HG02943 (cell line): ENCODE measurements at regions not wholly inside any gene's neighbourhood (a gene's known extent, or its start where the extent isn't known, plus 50 kb on each side); places are given as distances from the start of the nearest gene placed in this dataset.

ENCODE experiments used
- ATAC-seq: cut with Tn5 transposase; IDR thresholded peaks from one replicate; pipeline ENCODE4 v1.9.1; 2021; ENCODE audit warnings: mild to moderate bottlenecking, low read depth, moderate library complexity; ENCODE audit not compliant: unreplicated experiment

DNA sequence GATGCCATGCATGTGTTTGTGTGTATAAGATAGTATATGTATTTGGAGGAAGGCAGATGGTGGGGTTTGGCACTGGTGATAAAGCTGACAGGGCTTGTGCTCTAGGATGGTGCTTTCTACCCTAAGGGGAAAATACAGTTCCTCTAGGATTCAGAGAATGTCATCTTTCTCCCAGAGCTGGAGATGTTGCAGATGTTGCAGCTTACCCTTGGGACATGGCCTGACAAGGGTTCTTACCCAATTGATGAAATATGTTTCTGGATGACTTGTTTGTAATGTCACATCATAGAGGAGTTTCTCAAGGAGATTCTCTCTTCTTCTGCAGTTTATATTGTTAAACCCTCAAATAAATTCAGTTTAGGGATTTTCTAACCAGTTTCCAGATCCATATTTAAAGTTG, 52.5 kb upstream of the PITX2 start:
- no peak for ATAC-seq

DNA sequence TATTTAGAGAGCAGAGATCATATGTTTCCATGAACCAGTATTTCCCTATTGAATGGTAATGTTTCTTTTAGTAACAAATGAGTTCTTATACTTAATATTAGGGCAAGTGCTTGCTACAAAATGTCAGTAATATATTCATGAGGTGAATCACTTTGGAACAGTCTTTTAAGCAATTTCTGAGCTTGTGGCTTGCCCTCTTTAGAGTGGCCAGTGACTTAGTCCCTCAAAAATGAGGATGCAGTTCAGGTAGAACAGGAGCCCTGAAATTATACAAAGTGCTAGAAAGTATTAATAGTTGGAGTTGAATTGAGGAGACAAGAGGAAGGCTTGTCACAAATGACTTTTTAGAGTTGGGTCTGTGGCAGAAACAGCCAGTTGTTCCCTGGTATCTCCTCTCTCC, 53.4 kb upstream of the PITX2 start:
- ATAC-seq, result no peak

DNA sequence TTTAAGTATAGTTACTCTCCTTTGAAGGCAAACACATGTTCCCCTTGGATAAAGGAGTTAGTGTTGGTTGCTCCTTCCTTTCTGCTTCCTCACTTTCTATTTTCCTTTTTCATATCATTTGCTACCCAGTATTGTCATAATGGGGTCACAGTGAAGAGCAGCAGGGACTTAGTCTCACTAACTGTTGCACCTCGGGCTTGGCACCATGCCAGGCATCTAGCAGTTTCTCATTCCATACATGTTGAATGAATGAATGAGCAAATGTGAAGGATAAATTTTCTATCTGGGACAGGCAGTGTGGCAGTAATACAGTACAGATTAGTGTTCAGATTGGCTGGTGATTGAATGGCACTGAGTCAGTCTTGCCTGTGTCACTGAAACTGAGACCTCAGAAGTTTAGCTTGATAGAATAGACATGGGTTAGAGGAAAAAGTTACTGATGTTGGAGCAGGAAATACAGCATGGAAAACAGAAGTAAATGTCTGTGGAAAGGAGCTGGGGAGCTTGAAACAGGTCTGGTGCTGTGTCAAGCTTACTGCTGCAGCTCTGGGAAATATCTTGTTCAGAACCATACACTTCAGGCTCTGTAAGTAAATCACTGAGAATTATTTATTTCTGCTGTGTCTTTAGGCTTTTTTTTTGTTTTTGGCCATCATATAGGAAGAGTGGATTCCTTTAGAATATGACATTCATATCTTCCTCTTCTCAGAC, 55.8 kb upstream of the PITX2 start:
- no peak for ATAC-seq

DNA sequence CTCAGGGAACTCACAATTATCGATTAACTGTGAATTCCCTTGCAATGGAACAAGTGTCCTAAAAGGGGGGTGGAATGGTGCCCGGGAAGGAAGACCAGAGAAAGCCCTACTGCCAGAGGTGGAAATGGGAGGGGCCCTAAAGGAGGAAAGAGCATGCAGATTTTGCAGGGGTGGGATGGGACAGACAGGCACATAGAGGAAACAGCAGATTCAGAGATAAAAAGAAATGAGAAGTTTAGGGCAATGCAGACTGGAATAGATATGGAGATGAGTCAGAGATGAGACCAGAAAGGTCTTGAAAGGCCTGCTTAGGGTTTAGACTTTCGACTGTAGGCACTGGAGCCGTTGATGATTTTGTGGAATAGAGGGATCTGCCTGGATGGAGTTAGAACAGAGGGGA, 57.4 kb upstream of the PITX2 start:
- ATAC-seq, result no peak

DNA sequence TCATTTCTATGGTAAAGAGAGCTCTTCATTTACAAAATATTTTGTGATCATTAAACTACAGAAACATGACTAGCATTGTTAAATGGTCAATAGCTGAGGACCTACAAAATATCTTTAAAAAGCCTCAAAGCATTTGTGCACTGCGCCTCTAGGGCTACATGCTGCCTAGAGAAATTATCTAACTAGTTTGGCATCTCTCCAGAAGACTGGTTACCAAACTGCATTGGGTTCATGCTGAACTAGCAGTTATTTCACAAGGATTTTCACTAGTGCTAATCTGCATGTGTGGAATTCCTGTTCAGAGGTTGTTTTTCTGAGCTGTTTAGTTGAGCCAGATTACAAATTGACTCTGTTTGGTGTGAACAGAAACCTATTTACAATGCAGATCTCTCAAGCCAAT, 58.5 kb upstream of the PITX2 start:
- no peak for ATAC-seq

DNA sequence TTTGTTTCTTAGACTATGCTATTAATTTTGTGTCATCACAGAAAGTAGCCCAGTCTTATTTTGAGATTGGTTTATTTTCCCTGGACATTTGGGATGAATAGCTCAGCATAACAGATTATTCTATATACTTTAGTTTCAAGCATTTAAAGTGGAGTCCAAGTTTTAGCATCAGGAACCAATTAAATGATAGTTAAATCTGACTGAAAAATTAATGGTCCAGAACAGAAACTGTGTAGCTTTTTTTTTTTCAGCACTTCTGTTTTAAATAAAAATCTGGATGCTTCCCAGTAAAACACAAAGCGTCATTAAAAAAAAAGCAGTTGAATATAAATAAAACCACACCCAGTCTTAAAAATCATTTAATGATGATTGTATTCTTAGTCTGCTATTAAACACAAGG, 59.4 kb upstream of the PITX2 start:
- ATAC-seq, result no peak

DNA sequence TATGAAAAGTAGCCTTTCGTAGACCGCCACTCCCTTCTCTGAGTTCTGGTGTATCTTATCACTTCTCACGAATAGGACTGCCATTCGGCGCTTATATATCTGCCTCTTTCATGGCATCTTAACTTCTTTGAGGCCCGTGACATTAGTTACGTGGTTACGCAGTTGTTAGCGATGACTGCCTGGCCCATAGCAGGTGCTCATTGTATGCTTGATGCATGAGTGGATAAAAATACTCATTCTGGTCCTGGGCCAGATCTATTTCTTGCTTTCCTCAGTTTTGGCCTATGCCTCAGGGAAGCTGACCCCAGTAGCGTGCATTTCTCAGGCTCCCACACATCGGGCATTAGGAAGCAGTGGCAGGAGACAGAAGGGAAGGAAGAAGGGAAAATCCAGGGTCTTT, 60.7 kb upstream of the PITX2 start:
- ATAC-seq, result no peak

DNA sequence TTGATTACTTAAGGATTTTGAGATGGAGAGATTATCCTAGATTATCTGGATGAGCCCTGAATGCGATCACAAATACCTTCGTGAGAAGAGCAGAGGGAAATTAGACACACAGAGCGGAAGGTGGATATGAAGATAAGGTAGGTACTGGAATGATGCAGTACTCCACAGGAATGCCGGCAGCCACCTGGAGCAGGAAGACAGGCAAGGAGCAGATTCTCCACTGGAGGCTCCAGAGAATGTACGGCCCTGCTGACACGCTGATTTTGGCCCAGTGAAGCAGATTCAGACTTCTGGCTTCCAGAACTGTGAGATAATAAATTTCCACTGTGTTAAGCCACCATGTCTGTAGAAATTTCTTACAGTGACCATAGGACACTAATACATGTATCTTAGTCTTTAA, 79.4 kb upstream of the PITX2 start:
- ATAC-seq, result no peak

DNA sequence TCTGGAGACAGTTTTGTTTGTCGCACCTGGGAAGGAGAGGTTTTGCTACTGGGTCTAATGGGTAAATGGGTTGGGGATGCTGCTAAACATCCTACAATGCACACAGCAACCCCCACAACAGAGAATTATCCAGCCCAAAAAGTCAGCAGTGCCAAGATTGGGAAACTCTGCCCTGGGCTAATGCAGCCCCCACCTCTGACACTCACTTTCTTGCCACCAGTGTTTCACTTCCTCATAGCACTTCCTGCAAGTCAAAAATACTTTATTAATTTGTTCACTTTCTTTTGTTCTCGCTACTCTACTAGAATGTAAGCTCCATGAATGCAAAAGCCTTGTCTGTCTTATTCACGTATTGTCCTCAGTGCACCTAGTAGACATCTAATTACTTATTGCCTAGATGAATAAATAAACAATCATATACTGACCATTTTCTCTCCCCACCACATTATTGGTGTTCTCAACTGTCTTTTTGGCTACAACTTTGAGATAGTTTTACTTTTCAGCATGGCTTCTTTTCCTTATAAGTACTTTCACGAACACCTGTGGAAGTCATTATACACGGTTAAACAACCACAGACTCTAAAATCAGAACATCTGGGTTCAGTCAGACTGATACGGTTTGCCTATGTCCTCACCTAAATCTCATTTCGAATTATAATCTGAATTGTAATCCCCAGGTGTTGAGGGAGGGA, 82.0 kb upstream of the PITX2 start:
- ATAC-seq, result peak; percentile 73

DNA sequence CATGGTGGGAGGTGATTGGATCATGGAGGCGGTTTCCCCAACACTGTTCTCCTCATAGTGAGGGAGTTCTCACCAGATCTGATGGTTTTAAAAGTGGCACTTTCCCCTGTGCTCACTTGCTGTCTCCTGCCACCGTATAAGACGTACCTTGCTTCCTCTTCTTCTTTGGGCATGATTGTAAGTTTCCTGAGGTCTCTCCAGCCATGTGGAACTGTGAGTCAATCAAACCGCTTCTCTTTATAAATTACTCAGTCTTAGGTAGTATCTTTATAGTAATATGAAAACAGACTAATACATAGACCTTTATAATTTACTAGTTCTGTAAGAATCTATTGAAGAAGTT, 82.5 kb upstream of the PITX2 start:
- ATAC-seq, result no peak

DNA sequence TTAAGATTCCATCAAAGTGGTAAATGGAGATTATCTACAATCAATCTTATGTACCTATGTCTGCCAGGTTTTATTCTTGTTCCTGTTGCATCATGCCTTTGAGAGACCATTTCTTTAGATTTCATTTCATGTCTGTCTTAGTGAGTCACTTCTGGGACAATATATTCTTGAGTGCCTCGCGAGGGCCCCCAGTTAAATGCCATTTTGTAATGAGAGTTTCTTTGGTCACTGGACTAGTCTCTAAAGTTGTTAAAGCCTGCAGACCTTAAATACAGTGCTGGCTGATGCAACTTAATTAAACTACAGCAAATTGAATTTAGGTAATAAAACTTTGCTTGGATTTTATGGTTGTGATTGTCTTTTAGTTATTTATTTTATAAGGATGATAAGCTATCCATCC, 87.2 kb upstream of the PITX2 start:
- ATAC-seq, result no peak

DNA sequence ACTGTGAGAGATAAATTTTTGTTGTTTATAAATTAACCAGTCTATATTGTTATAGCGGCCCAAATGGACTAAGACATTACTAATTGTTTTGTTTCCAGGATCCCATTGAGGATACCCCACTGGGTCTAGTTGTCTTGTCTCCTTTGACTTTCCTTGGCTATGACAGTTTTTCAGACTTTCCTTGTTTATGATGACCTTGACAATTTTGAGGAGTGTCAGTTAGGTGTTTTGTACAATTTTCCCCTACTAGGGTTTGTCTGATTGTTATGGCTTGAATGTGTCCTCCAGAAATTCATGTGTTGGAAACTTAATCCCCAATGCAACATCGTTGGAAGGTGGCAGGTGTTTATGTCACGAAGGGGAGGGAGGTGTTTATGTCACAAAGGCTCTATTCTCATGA, 89.6 kb upstream of the PITX2 start:
- ATAC-seq, result no peak

DNA sequence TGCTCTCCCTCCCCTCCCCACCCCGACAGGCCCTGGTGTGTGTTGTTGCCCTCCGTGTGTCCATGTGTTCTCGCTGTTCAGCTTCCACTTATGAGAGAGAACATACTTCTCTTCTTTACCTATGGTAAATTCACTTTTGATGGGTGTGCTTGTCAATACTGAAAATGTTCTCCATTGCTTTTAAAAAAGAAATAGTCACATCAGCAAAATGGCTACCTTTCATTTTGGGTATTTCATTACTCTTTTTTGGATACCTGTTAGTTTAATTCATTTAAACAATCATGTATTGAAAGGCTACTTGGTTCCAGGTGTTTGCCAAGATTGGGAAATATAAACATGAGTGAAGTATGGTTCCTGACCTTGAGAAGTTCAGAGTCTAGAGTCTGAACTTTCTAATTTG, 107.4 kb upstream of the PITX2 start:
- ATAC-seq, result no peak

DNA sequence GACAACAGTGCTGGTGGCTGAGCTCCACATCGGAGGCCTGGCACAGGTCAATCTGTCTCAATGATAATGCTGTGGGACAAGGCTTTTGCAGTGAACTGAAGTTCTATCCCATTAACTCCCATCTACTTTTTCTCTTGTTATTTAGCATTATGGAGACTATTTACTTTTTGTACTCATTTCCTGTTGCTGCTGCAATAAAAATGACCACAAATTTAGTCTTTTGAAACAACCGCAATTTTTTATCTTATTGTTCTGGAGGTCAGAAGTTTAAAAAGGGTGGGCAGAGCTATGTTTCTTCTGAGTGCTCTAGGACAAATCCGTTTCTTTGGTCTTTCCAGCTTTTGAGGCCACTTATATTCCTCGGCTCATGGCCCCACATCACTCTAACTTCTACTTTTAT, 111.0 kb upstream of the PITX2 start:
- ATAC-seq, result no peak

DNA sequence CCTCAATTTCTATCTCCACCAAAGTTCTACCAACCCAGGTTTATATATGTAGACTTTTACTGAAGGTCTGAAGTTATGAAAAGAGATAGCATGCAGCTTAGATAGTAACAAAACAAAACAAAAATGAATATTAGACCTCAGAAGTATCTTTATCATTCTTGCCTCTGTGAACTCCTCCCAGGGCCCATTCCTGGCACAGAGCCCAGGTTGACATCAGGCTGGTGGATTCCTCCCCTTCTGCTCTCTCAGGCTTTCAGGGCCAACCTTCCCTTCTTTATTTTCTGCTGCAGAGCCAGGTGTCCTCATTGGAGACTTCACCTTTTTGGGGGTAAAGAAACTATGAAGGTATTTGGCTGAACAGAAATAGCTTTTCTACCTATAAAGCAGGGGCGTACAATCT, 112.8 kb upstream of the PITX2 start:
- ATAC-seq, result no peak

DNA sequence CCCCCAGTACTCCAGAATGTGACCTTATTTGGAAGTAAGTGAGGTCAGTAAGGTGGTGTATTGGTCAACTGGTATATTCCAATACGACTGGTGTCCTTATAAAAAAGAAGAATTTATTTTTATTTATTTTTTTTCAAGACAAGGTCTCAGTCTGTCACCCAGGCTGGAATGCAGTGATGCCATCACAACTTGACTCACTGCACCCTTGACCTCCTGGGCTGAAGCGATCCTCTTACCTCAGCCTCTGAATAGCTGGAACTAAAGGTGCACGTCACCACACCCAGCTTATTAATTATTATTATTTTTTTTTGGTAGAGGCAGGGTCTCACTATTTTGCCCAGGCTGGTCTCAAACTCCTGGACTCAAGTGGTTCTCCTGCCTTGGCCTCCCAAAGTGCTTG, 115.1 kb upstream of the PITX2 start:
- no peak for ATAC-seq

DNA sequence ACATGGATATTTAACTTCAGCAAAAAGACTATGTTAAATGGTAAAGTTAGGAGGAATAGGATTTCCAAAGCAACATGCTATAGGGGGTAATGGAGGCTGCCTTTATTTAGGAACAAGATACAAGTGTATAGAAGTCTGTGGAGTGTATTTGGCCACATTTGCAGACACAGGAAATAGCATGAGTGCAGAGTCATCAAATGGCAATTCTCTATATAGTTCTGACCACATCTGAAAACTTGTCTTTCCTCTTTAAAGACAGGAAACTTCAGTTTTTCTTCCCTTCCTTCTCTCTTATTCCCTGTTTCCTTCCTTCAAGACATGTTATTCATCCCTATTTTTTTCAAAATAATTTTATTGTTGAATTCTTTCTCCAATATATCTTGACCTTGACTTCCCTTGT, 119.3 kb upstream of the PITX2 start:
- no peak for ATAC-seq

DNA sequence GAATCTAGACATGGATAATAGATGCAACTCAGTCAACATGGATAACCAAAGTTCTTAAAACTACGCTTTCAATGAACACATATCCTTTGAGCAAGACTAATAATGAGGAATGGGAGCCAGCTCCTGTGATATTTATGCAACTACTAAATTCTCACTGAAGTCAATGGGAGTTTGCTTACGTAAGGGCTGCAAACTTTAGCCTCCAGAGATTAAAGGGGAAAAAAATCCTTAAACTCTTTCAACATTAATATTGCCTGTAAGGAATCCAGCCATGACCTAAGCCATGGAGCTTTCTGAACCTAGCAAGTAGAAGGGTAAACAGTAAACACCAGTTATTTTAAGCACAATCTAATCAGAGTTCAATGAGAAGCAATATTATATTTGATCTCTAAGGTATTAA, 125.2 kb upstream of the PITX2 start:
- ATAC-seq, result no peak

DNA sequence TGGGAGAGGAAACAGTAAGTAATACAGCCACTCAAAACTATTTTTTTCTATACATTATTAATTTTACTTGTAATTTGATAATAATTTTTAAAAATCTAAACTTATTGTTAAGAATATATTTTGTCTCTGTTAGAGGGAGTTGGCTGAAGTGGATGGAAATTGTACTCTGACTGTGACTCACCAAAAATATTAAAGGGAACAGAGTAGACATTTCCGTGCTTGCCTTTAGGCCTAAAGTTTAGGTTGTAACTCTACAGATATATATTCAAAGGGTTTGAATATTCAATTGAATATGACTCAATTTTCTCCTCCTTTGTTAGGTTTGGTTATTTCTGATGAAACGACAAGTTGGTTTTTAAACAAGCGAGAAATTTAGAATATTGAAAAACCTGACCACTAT, 128.3 kb upstream of the PITX2 start:
- no peak for ATAC-seq

DNA sequence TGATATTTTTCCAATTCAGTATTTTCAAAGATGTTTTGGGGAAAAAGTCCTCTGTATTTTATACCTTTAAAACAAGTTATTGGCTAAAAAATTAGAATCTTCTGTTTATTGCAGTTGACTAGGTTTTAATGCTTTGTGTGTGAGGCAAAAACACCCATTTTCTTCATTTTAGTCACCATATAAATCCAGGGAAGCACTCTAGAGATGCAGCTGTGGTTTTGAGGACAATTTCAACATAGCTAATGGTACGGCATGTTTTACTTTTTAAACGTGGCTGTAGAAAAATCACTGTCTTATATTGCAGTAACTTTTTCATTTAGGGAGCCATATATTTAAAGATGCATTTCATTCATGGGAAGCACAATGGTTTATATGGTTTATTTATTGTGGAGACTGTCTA, 129.1 kb upstream of the PITX2 start:
- ATAC-seq, result no peak

DNA sequence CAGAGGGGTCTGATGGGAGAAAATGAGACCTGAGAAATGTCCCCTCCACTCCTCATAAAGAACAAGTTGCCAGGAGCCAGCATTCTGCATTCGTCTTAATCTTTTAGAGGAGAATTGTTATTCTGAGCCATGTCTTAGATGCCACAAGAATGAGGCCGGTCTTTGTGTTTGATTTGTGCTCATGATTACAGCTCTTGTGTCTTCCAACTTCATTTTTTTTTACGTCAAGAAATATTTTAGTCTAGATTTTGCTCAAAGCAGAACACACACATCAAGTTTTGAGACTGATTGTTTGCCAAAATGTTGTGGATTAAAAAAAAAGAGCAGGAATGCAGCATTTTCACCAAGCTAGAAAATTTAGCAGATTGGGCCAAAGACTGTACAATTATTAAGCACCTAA, 130.6 kb upstream of the PITX2 start:
- no peak for ATAC-seq

DNA sequence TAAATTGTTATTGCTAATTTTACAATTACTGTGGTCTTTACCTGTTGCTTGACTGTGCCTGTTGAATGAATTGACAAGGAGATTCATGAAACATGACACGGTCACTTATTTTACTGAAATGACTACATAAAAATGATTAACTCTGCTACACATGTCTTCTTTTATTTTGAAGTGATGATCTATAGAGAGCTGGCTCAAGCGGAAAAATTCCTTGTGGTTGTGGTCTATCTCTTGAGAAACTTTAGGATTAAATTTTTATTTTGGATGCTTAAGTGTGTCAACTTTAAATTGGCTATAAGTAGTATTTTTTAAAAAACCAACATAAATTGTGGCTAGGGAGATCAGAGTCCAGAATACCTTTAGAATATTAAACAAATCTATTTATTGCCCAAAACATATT, 131.8 kb upstream of the PITX2 start:
- no peak for ATAC-seq

DNA sequence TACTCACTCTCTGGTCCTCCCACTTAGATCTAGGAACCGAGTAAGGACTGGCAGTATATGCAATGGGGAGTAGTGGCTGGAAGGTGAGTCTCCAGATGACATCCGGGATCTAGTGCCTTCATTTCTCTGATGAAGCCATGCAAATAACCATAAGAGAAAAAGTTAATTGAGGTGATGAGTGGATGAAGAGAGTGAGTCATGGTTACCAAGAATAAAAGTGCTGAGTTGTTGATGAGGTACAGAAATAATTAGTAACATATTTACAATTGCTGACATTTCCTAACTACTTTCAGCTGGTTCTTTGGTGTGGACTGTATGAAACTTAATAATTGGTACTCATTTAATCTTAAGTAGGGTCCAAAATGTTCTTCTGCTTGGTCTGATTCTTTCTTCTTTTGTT, 146.7 kb upstream of the PITX2 start:
- no peak for ATAC-seq
